GM12891 (cell line): ENCODE measurements at regions not wholly inside any gene's neighbourhood (a gene's known extent, or its start where the extent isn't known, plus 50 kb on each side); places are given as distances from the start of the nearest gene placed in this dataset.

Source experiments
- SPI1 ChIP-seq: IDR thresholded peaks from 2 replicates; pipeline ENCODE4 v1.6.1; 2011; ENCODE audit warnings: low read depth, low read length, control low read depth
- TAF1 ChIP-seq: IDR thresholded peaks from 2 replicates; pipeline ENCODE4 v1.6.1; 2011; ENCODE audit warnings: low read depth, low read length, control low read depth

GRCh38 chr3:170718848-170719247 is 133.0 kb upstream of the SLC7A14 start:
- TF ChIP-seq TAF1 = no peak
- no peak for TF ChIP-seq SPI1
